T-cell (primary cell): ENCODE measurements at regions not wholly inside any gene's neighbourhood (a gene's known extent, or its start where the extent isn't known, plus 50 kb on each side); places are given as distances from the start of the nearest gene placed in this dataset.
A peak's percentile ranks its signal among the peaks of the same experiment; 100 is the strongest.

ENCODE experiments used
- ATAC-seq, 4 experiments: fragments of 200-7000 bp in 3 of 4; fragments of 150-1000 bp in 1 of 4; cut with Tn5 transposase; replicated peaks in 1 of 4; 1 replicate in 3 of 4; 2 replicates in 1 of 4; pipeline ENCODE4 v1.10.0; 2021; ENCODE audit warnings: moderate library complexity in 3 of 4, mild to moderate bottlenecking in 2 of 4, moderate number of reproducible peaks in 1 of 4
- CTCF ChIA-PET, 2 donors: fragments of 300-600 bp; sonication (Branson Sonifier 250); formaldehyde crosslinking; loops; one replicate each; lab custom pipeline; 2022; ENCODE audit warnings: antibody characterized with exemption in 2 of 2; lab: Charles Lee
- POLR2A ChIA-PET, 2 donors: fragments of 300-600 bp; sonication (Branson Sonifier 250); formaldehyde crosslinking; loops; one replicate each; lab custom pipeline; 2022; ENCODE audit warnings: antibody characterized with exemption in 2 of 2; lab: Charles Lee
- DNase-seq, 35 experiments: peaks; one replicate each; pipeline versions ENCODE4 v3.0.0 to v3.0.0-alpha.2; 2013 to 2023
- H3K27ac ChIP-seq: one replicate; pipeline ENCODE4 v1.5.1; 2013; ENCODE audit warnings: low read length
- H3K27me3 ChIP-seq, 2 experiments: replicated peaks in 1 of 2; 1 replicate in 1 of 2; 2 replicates in 1 of 2; pipeline versions ENCODE4 v1.6.1 to v1.7.0; 2013; ENCODE audit warnings: low read length in 1 of 2, mixed read lengths in 1 of 2; ENCODE audit not compliant: control insufficient read depth in 2 of 2, insufficient read depth in 2 of 2; ENCODE audit errors: extremely low read depth in 1 of 2
- H3K36me3 ChIP-seq, 2 donors: 1 replicate in 1 of 2; 2 replicates in 1 of 2; pipeline versions ENCODE4 v1.6.1 to v1.7.0; 2013; ENCODE audit warnings: low read length in 1 of 2; ENCODE audit not compliant: control insufficient read depth in 2 of 2, insufficient read depth in 1 of 2; ENCODE audit errors: extremely low read depth in 1 of 2
- H3K4me1 ChIP-seq, 2 experiments: 1 replicate in 1 of 2; 2 replicates in 1 of 2; pipeline versions ENCODE4 v1.6.1 to v1.7.0; 2013; ENCODE audit warnings: low read length in 2 of 2, mixed read lengths in 1 of 2; ENCODE audit not compliant: insufficient read depth in 2 of 2, control insufficient read depth in 1 of 2; ENCODE audit errors: extremely low read depth in 1 of 2
- H3K4me3 ChIP-seq, 2 donors: 1 replicate in 1 of 2; 2 replicates in 1 of 2; pipeline versions ENCODE4 v1.5.1 to v1.7.0; 2013; ENCODE audit warnings: mild to moderate bottlenecking in 2 of 2, low read length in 1 of 2, moderate library complexity in 1 of 2; ENCODE audit not compliant: control insufficient read depth in 1 of 2; ENCODE audit errors: extremely low read depth in 1 of 2
- H3K9me3 ChIP-seq: 2 replicates; pipeline ENCODE4 v1.7.0; 2013
- H3K27ac Mint-ChIP-seq, 2 donors: one replicate each; pipeline ENCODE4 v1.8.0; 2020 to 2021; ENCODE audit warnings: mild to moderate bottlenecking in 2 of 2, mixed read lengths in 2 of 2
- H3K27me3 Mint-ChIP-seq, 2 donors: one replicate each; pipeline ENCODE4 v1.8.0; 2021 to 2022; ENCODE audit warnings: mixed read lengths in 2 of 2
- H3K36me3 Mint-ChIP-seq: one replicate; pipeline ENCODE4 v1.8.0; 2021; ENCODE audit warnings: mixed read lengths
- H3K4me1 Mint-ChIP-seq, 3 donors: one replicate each; pipeline ENCODE4 v1.8.0; 2020 to 2022; ENCODE audit warnings: mixed read lengths in 3 of 3, mild to moderate bottlenecking in 1 of 3
- H3K4me3 Mint-ChIP-seq, 3 donors: one replicate each; pipeline ENCODE4 v1.8.0; 2020 to 2022; ENCODE audit warnings: mild to moderate bottlenecking in 3 of 3, mixed read lengths in 3 of 3, moderate library complexity in 3 of 3
- H3K9me3 Mint-ChIP-seq, 3 donors: one replicate each; pipeline ENCODE4 v1.8.0; 2020 to 2022; ENCODE audit warnings: mixed read lengths in 3 of 3
- WGBS: methylation state at CpG from one replicate; pipeline ENCODE4 v1.1.5; 2013; ENCODE audit warnings: missing lambda C conversion rate; ENCODE audit not compliant: insufficient coverage; 5-methylcytosine and 5-hydroxymethylcytosine counted together

GRCh38 chr12:74741112-74741511 lies 203.5 kb downstream of the ATXN7L3B start:
- Histone ChIP-seq H3K27me3 (no peaks in the 10 kb centered on the region), H3K9me3 (no peaks in the 10 kb centered on the region), H3K4me1 (no peaks in the 10 kb centered on the region), H3K27ac (no peak overlapping the region), H3K36me3 (no peaks in the 10 kb centered on the region), H3K4me3 (no peak overlapping the region)
- Mint-ChIP-seq H3K27ac (no peak overlapping the region), H3K36me3 (no peaks in the 10 kb centered on the region), H3K4me1 (no peaks in the 10 kb centered on the region), H3K4me3 (no peak overlapping the region), H3K27me3 (no peaks in the 10 kb centered on the region), H3K9me3 (peaks cover 0 to 3% (median 0%) of the 10 kb centered on the region in 3 donors)
- ATAC-seq (no peak), DNase-seq (no peak)
- CTCF ChIA-PET: no interaction called here
- POLR2A ChIA-PET: interaction anchor here in 1 of 2 donors (0.5 kb wide), 1 partner anchor 428 kb away, joined by 3 read pairs; no protein-coding TSS in a partner anchor
- WGBS: no CpG with 5 or more reads among the region's 4 CpGs

GRCh38 chr12:74747305-74747704 lies 209.7 kb downstream of the ATXN7L3B start:
- Mint-ChIP-seq H3K27me3 (no peaks in the 10 kb centered on the region), H3K4me1 (no peaks in the 10 kb centered on the region), H3K27ac (no peak overlapping the region), H3K36me3 (no peaks in the 10 kb centered on the region), H3K4me3 (no peak overlapping the region), H3K9me3 (peaks cover 0 to 4% (median 0%) of the 10 kb centered on the region in 3 donors)
- no peak overlapping the region for H3K27ac ChIP-seq
- no peaks in the 10 kb centered on the region for H3K4me1 ChIP-seq
- H3K36me3 ChIP-seq: no peaks in the 10 kb centered on the region
- POLR2A ChIA-PET: no interaction called here
- CTCF ChIA-PET: no interaction called here
- ATAC-seq (no peak), DNase-seq (peak in 1 of 35 experiments; percentile 4)
- no peaks in the 10 kb centered on the region for H3K9me3 ChIP-seq
- no peaks in the 10 kb centered on the region for H3K27me3 ChIP-seq
- H3K4me3 ChIP-seq: no peak overlapping the region

GRCh38 chr12:74751441-74751840 lies 213.8 kb downstream of the ATXN7L3B start:
- Histone ChIP-seq H3K4me1 (no peaks in the 10 kb centered on the region), H3K36me3 (no peaks in the 10 kb centered on the region), H3K4me3 (no peak overlapping the region), H3K9me3 (no peaks in the 10 kb centered on the region), H3K27ac (no peak overlapping the region), H3K27me3 (no peaks in the 10 kb centered on the region)
- Mint-ChIP-seq H3K4me3 (no peak overlapping the region), H3K36me3 (no peaks in the 10 kb centered on the region), H3K27me3 (no peaks in the 10 kb centered on the region), H3K27ac (no peak overlapping the region), H3K9me3 (peaks cover 0 to 3% (median 0%) of the 10 kb centered on the region in 3 donors), H3K4me1 (no peaks in the 10 kb centered on the region)
- ChIA-PET POLR2A (no interaction called here), CTCF (no interaction called here)
- DNase-seq (no peak), ATAC-seq (no peak)
- WGBS: no CpG with 5 or more reads among the region's 1 CpG

- H3K4me3 Mint-ChIP-seq: no peak overlapping the region
- no peaks in the 10 kb centered on the region for H3K27me3 Mint-ChIP-seq
- CTCF ChIA-PET: no interaction called here
- H3K9me3 Mint-ChIP-seq: peaks cover 0 to 5% (median 0%) of the 10 kb centered on the region in 3 donors
- H3K36me3 ChIP-seq: no peaks in the 10 kb centered on the region
- no peak overlapping the region for H3K27ac ChIP-seq
- 100% methylated on average over 2 of the region's 3 CpGs for WGBS
- H3K4me3 ChIP-seq: no peak overlapping the region
- H3K27me3 ChIP-seq: no peaks in the 10 kb centered on the region
- ATAC-seq (no peak), DNase-seq (no peak)
- H3K4me1 ChIP-seq: no peaks in the 10 kb centered on the region
- no peaks in the 10 kb centered on the region for H3K4me1 Mint-ChIP-seq
- no peak overlapping the region for H3K27ac Mint-ChIP-seq
- no peaks in the 10 kb centered on the region for H3K9me3 ChIP-seq
- POLR2A ChIA-PET: no interaction called here
- no peaks in the 10 kb centered on the region for H3K36me3 Mint-ChIP-seq
Observed at GRCh38 chr12:74752215-74752614, 214.6 kb downstream of the ATXN7L3B start.

GRCh38 chr12:74770552-74770951 lies 232.9 kb downstream of the ATXN7L3B start:
- Mint-ChIP-seq H3K27me3 (peaks cover 0 to 4% of the 10 kb centered on the region in 2 donors), H3K27ac (no peak overlapping the region), H3K9me3 (no peaks in the 10 kb centered on the region), H3K4me1 (no peaks in the 10 kb centered on the region), H3K36me3 (no peaks in the 10 kb centered on the region), H3K4me3 (no peak overlapping the region)
- ChIA-PET CTCF (no interaction called here), POLR2A (no interaction called here)
- no peaks in the 10 kb centered on the region for H3K36me3 ChIP-seq
- no peaks in the 10 kb centered on the region for H3K4me1 ChIP-seq
- H3K27me3 ChIP-seq: no peaks in the 10 kb centered on the region
- no peak overlapping the region for H3K27ac ChIP-seq
- no peak for ATAC-seq
- no peak overlapping the region for H3K4me3 ChIP-seq
- no peaks in the 10 kb centered on the region for H3K9me3 ChIP-seq
- DNase-seq: no peak

GRCh38 chr12:74775276-74775675 lies 237.6 kb downstream of the ATXN7L3B start:
- Mint-ChIP-seq H3K36me3 (no peaks in the 10 kb centered on the region), H3K4me1 (no peaks in the 10 kb centered on the region), H3K9me3 (no peaks in the 10 kb centered on the region), H3K27me3 (no peaks in the 10 kb centered on the region), H3K27ac (no peak overlapping the region), H3K4me3 (no peak overlapping the region)
- DNase-seq (no peak), ATAC-seq (no peak)
- CTCF ChIA-PET: no interaction called here
- H3K9me3 ChIP-seq: no peaks in the 10 kb centered on the region
- no peaks in the 10 kb centered on the region for H3K36me3 ChIP-seq
- no peaks in the 10 kb centered on the region for H3K4me1 ChIP-seq
- H3K27ac ChIP-seq: no peak overlapping the region
- H3K27me3 ChIP-seq: no peaks in the 10 kb centered on the region
- H3K4me3 ChIP-seq: no peak overlapping the region
- WGBS: no CpG with 5 or more reads among the region's 1 CpG
- POLR2A ChIA-PET: no interaction called here

- no peaks in the 10 kb centered on the region for H3K27me3 Mint-ChIP-seq
- CTCF ChIA-PET: no interaction called here
- WGBS: no CpG with 5 or more reads among the region's 7 CpGs
- Histone ChIP-seq H3K4me3 (no peak overlapping the region), H3K36me3 (no peaks in the 10 kb centered on the region), H3K27me3 (no peaks in the 10 kb centered on the region), H3K27ac (no peak overlapping the region), H3K4me1 (no peaks in the 10 kb centered on the region), H3K9me3 (no peaks in the 10 kb centered on the region)
- DNase-seq (no peak), ATAC-seq (no peak)
- no peaks in the 10 kb centered on the region for H3K9me3 Mint-ChIP-seq
- H3K36me3 Mint-ChIP-seq: no peaks in the 10 kb centered on the region
- no peaks in the 10 kb centered on the region for H3K4me1 Mint-ChIP-seq
- POLR2A ChIA-PET: no interaction called here
- no peak overlapping the region for H3K27ac Mint-ChIP-seq
- no peak overlapping the region for H3K4me3 Mint-ChIP-seq
Observed at GRCh38 chr12:74776378-74776777, 238.7 kb downstream of the ATXN7L3B start.
